KBM-7 (cell line): ENCODE measurements at regions not wholly inside any gene's neighbourhood (a gene's known extent, or its start where the extent isn't known, plus 50 kb on each side); places are given as distances from the start of the nearest gene placed in this dataset.
"Not testable (repeated sequence)": the region's sequence is repeated elsewhere in the genome, so short reads cannot be mapped to it uniquely, and the experiment has no call there.

Experiments used
- DNase-seq: peaks from one replicate; pipeline ENCODE4 v3.0.0-alpha.2; 2015
- in situ Hi-C: fragments of 300-500 bp; cut with MboI; formaldehyde crosslinking; loops from 2 replicates; pipeline ENCODE4 v1.14.3; 2020; ENCODE audit warnings: low sequenced_read_pairs, low pct_unique_long_range_greater_than_20kb, mixed read lengths

DNA sequence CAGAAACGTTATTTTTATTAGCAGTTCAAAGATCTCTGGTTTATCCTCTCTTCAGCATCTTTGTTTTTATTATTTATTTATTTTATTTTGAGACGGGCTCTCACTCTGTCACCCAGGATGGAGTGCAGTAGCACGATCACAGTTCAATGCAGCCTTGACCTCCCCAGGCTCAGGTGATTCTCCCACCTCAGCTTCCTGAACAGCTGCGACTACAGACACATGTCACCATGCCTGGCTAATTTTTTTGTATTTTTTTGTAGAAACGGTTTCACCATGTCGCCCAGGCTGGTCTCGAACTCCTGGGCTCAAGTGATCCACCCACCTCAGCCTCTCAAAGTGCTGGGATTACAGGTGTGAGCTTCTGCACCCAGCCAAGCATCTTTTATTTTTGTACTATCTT lies 147.7 kb downstream of the CDRT15L2 start:
- in situ Hi-C loops, DNase-seq: not testable (repeated sequence)

DNA sequence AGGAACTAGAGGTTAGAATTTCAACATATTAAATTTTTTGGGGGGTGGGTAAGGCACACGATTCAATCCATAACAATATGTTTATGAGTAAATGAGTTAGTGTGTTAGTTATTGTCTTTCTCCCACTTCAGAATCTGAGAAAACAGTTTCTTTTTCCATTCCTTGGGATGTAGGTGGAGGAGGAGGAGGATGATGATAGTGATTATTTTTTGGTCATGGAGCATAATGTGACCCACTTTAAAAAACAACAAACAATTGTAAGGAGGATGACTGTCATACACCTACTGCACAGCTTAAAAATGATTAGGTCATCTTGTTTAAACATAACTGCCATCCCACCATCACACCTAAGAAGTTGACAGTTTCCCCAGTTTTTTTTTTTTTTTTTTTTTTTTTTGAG lies 148.7 kb downstream of the CDRT15L2 start:
- DNase-seq, result no peak
- in situ Hi-C loops, result no loop called here

DNA sequence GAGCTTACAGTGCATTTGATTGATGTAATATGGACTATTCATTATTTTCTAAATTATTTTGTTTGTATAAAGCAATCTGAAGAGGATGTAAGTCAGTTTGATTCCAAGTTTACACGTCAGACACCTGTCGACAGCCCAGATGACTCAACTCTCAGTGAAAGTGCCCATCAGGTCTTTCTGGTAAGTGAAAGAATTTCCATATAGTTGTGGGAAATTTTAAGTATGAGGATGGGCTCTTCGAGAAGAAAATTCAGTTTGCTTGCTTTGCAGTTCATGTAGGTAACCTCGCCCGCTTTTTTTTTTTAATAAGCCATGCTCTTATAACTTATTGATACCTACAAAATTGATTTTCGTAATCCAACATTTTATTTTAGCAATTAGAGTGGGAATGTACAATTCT lies 151.6 kb downstream of the CDRT15L2 start:
- in situ Hi-C loops, DNase-seq: not testable (repeated sequence)

DNA sequence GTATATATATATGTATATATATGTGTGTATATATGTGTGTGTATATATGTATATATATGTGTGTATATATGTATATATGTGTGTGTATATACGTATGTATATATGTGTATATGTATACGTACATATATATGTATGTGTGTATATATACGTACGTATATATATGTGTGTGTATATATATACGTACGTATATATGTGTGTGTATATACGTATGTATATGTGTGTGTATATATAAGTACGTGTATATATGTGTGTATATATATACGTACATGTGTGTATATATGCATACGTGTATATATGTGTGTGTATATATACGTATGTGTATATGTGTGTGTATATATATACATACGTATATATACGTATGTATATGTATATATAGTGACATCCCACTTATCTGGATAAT lies 154.4 kb downstream of the CDRT15L2 start:
- DNase-seq, result no peak
- in situ Hi-C loops, result no loop called here

DNA sequence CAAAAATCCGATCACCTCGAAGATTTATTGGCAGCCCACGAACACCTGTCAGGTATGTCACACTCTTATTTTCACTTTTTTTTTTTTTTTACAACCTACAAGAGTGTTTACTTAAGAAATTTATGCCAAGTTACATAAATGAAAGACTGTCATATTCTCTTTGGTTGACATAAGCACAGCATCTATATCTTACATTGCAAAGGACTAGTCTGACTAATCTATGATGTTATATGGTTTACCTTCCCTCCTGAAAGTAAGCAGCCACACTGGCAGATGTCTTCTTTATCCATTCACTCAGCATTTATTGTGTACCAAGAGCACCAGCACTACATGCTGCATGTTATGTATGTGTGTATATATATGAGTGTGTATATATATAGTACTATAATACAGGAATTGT lies 156.3 kb downstream of the CDRT15L2 start:
- no peak for DNase-seq
- in situ Hi-C loops, result no loop called here

DNA sequence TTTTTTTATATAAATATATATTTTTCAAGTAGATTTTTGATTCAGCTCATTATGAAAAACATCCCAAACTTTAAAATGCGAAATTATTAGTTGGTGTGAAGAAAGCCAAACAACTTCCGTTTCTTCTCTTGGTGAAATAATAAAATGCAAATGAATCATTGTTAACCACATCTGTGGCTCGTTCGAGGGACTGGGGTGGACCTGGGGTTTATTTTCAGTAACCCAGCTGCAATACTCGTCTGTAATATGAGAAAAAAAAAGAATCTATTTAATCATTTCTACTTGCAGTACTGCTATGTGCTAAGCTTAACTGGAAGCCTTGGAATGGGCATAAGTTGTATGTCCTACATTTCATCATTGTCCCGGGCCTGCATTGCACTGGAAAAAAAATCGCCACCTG lies 158.1 kb downstream of the CDRT15L2 start:
- in situ Hi-C loops, DNase-seq: not testable (repeated sequence)

DNA sequence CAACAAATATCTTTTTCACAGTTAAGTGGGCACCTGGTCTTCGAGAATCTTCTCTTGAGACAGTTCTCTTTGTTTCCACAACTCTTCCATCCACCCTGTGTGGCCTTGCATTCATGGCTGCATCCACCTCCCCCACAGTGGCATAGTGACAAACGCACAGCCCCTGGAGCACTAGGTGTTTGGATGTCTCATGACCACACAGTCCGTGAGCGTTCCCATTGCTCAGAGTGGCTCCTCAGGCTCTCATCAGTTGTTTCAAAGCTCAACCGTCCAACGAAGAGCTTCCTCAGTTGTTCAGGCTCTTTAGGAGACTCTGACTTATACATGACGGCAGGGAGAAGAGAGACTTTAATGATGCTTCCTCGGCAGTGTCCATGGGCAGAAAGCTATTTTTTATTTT lies 191.6 kb downstream of the CDRT15L2 start:
- no peak for DNase-seq
- in situ Hi-C loops, result no loop called here

DNA sequence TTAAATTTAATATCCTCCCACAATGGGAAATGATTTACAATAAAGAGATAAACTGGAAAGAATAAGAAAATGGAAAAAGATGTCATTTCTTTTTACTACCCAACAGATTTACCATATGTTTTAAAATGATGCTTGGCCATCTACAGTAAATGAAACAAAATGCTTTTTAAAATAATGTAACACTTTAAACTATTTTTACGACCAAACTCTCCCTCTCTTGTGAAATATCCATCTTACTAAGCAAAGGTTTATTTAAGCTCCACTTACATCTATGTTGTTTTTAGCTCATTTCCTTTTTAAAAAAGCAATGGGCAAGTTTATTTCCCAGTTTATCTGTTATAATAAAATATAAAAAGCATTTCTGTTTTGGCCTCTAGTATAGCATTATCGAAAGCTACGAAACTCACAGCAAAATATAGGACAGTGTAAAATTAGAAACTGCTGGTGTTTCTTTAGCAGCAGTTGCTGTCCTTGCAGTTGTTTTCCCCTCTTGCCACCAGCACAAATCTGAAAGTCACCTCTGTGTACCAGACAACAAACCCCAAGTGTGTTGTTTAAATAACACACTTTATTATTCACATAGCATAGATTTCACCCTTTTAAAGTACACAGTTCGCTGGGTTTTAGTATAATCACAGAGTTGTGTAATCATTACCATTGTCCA lies 195.1 kb downstream of the CDRT15L2 start:
- in situ Hi-C loops, result no loop called here
- DNase-seq, result no peak

DNA sequence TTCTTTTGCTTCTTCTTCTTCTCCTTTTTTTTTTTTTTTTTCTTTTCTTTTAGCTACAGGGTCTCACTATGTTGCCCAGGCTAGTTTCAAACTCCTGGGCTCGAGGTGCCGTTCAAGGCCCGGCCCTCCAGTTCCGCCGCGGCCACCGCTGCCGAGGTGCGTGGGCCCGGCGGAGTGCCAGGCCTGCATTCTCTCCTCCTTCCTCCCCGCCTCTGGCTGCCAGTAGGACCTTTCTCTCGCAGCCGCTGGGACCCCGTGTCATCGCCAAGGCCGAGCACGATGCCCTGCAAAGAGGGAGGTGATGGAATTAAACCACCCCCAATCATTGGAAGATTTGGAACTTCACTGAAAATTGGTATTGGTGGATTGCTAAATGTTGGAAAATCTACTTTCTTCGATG lies 195.8 kb downstream of the CDRT15L2 start:
- in situ Hi-C loops, result no loop called here
- no peak for DNase-seq

DNA sequence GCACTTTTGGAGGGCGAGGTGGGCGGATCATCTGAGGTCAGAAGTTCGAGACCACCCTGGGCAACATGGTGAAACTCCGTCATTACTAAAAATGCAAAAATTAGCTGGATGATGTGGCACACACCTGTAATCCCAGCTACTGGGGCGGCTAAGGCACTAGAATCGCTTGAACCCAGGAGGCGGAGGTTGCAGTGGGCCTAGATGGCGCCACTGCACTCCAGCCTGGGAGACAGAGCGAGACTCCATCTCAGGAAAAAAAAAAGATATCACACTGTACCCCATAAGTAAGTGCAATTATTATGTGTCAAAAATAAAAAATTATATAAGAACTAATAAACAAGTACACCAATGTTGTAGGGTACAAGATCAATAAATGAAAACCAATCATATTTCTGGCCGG lies 200.0 kb downstream of the CDRT15L2 start:
- in situ Hi-C loops, result no loop called here
- no peak for DNase-seq

DNA sequence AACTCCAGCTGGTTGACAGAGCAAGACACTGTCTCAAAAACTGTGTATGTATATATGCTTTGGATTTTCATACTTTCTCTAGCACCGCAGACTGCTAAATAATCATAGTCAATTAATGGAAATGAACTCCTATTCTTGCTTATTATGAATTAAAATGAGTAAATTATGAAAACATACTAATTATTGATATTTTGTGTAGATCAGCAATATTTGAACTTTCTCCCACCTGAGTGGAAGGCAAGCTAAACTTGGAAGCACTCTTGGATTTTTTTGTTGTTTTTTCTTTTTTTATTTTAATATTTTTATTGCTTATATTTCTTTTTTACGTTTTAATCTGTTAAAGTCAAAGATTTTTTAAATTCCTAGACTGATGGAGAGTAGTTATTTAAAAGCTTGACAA lies 201.7 kb downstream of the CDRT15L2 start:
- in situ Hi-C loops, result no loop called here
- DNase-seq, result no peak

DNA sequence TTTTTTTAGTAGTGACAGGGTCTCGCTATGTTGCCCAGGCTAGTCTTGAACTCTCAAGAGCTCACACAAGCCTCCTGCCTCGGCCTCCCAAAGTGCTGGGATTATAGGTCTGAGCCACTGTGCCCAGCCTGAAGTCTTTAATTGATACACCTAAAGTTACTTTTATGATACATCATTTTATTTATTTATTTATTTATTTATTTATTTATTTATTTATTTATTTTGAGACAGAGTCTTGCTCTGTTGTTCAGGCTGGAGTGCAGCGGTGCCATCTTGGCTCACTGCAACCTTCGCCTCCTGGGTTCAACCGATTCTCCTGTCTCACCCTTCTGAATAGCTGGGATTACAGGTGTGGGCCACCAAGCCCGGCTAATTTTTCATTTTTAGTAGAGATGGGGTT lies 202.3 kb downstream of the CDRT15L2 start:
- DNase-seq, in situ Hi-C loops: not testable (repeated sequence)

DNA sequence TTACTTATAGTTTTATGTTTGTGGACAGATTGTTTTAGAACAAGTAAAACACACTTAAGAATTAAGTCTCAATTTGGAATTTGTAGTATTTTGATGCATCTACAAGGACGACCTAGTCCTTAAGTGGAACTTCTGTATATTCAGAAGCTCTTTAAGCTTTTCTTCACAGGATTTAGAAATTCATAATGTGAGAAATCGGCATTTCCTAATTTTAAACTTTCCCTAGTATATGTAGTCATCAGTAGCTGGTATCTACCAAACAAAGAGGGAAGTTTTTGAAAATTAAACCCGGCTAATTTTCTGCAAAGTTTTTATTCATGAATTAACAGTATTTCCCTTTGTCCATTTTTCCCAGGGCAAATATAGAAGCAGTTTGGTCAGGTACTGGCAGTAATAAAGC lies 203.6 kb downstream of the CDRT15L2 start:
- in situ Hi-C loops, result no loop called here
- DNase-seq, result no peak

DNA sequence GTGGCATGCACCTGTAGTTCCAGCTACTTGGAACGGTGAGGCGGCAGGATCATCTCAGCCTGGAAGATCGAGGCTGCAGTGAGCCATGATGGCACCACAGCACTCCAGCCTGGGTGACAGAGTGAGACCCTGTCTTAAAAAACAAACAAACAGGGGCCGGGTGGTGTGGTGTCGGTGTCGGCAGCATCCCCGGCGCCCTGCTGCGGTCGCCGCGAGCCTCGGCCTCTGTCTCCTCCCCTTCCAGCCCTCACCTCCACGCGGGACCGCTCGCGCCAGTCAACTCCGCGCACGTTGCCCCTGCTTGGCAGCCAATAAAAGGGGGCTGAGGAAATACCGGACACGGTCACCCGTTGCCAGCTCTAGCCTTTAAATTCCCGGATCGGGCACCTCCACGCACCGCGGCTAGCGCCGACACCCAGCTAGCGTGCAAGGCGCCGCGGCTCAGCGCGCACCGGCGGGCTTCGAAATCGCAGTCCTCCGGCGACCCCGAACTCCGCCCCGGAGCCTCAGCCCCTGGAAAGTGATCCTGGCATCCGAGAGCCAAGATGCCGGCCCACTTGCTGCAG lies 204.7 kb downstream of the CDRT15L2 start:
- in situ Hi-C loops, result no loop called here
- DNase-seq, result no peak

DNA sequence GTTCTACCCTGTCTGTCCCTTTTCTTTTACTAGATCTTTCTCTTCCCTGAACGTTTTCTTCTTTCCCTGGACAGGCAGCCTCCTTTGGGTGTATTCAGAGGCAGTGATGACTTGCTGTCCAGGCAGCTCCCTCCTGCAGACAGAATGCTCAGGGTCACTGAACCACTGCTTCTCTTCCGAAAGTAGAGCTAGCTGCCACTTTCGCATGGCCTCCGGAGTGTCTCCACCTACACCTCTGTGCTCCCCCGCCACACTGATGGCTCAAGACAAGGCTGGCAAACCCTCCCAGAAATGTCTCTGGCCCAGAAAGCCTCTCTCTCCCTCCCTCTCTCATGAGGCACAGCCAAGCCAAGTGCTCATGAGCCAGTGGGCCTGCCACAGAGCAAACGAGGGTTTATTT lies 207.8 kb downstream of the CDRT15L2 start:
- no peak for DNase-seq
- in situ Hi-C loops, result no loop called here

DNA sequence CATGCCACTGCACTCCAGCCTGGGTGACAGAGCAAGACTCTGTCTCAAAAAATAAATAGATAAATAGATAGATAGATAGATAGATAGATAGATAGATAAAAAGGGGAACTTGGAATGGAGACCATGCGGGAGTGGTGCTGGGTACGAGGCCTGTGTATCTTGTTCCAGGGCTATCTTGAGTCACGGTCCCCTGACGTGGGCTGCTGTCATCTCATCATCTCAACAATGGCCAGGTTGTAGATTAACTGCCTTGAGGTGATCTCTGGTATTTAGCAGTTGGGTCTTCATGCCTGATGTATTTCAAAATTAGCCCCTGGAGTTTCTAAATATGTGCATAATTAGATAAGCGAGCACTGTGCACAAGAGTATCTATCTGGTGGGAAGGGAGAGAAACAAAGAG lies 212.1 kb downstream of the CDRT15L2 start:
- in situ Hi-C loops, result no loop called here
- DNase-seq, result no peak

DNA sequence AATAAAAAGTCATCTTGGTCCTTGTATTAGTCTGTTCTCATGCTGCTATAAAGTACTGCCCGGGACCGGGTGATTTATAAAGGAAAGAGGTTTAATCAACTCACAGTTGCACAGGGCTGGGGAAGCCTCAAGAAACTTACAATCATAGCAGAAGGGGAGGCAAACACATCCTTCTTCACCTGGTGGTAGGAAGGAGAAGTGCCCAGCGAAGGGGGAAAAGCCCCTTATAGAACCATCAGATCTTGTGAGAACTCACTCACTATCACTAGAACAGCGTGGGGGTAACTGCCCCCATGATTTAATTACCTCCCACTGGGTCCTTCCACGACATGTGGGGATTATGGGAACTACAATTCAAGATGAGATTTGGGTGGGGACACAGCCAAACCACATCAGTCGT lies 215.0 kb downstream of the CDRT15L2 start:
- in situ Hi-C loops, DNase-seq: not testable (repeated sequence)

DNA sequence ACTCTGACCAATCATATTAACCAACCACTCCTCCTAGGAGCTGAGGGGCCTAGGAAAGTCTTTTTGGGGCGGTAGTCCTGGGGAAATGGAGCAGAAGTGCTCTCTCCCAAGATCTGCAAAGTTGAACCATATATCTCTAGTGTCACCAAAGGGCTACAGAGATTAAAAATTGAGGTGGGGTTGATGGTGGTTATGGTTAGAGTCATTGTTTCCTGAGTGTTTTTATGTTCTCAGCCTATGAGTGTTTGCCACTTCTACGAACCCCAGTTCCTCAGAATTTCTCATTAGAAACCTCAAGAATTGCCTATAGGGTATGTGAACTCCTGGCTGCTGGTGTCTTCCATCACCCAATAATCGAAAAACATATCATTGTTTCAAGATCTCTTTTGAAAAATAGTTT lies 217.8 kb downstream of the CDRT15L2 start:
- DNase-seq, result no peak
- in situ Hi-C loops, result no loop called here

DNA sequence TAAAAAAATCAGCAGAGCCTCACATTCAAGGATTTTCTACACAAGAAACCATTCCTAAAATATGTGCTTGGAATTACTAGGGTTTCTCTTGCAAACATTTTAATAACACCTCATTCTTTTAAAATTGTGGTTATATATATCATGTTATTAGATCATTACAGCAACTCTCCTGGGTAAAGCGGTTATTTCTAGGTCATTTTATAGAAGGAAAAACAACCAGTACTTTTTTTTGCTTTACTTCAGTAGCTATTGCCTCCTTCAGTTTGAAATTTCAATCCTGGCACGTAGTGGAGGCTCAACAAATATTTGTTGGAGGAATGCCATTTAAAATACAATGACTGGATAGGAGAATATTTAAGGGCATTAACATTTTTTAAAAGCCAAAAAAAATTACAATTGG lies 220.6 kb downstream of the CDRT15L2 start:
- no peak for DNase-seq
- in situ Hi-C loops, result no loop called here

DNA sequence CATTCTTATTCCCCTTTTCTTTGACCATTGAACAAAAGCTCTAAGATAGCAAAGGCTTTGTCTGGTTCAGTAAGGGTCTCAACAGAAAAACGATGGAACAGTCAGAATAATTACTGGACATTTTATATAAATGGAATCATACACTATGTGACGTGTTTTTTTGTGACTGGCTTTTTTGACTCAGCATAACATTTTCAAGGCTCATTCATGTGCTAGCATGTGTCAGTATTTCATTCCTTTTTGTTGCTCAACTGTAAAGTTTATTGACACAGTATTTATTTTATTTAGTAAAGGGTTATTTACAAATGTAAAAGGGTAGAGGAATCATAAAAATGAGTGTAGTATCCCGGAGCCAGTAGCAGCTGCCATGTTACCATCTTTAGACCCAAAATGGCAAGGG lies 226.2 kb downstream of the CDRT15L2 start:
- in situ Hi-C loops, result no loop called here
- DNase-seq, result no peak

DNA sequence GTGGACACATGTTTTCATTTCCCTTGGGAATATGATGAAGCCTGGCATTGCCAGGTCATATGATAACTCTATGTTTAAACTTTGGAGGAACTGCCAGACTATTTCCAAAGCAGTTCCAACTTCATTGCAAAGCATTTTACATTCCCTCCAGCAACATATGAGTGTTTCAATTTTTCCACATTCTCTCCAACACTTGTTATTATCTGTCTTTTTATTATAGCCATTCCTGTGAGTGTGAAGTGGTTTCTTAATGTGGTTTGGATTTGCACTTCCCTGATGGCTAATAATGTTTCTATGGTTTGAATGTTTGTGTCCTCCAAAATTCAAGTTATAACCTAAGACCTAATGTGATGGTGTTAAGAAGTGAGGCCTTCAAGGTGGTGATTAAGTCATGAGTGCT lies 228.0 kb downstream of the CDRT15L2 start:
- in situ Hi-C loops, DNase-seq: not testable (repeated sequence)
